ENCODE measurements at regions not wholly inside any gene's neighbourhood (a gene's known extent, or its start where the extent isn't known, plus 50 kb on each side); places are given as distances from the start of the nearest gene placed in this dataset.

DNA sequence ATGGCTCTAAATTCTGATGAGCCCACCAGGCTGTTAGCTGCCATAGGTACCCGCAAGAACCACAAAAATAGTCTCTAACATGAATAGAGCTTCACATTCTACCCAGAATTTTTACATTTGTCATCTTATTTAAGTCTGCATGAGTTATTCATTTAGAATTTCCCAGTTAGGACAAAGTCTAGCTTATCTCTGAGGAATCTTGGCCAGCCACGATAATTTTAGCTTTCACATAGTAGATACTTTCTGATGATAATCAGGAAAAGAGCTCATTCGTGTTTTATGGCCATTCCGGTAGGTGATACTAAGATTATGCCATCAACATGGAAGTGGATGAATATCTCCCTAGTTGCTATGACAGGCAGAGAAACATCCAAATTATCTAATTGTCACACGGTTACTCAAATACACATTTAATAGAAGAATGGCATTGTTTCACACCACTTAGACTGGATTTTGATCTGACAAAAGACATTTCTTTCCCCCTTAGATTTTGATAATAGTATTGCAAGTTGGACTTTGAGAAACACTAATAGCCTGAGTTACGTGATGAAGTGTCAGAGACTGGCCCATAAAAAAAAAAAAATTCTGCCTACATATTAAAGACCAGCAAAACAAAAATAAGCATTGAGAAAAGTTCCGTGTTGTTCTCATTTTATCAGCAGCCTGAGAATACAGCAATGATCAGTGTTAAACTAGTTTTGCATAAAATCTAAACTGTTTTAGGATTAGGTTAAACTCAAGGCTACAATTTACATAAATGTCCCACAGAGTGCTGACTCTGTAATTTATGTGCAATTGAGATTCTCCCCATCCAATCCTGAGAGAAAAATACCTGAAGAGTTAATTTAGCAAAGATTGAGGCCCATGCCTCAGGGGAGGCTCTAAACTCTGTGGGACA, 397.5 kb upstream of the ARID1B start:
- H3K27me3 ChIP-seq: no peaks in the 10 kb centered on the region
- ATAC-seq: no peak
- intact Hi-C loops (cut with DNase I): no loop called here
- no peak overlapping the region for H3K27ac ChIP-seq
- DNase-seq: no peak
- no peaks in the 10 kb centered on the region for H3K9me3 ChIP-seq
- TF ChIP-seq POLR2A (IDR thresholded peaks at IDR 0.05): no peak
- TF ChIP-seq, protein P1, sequence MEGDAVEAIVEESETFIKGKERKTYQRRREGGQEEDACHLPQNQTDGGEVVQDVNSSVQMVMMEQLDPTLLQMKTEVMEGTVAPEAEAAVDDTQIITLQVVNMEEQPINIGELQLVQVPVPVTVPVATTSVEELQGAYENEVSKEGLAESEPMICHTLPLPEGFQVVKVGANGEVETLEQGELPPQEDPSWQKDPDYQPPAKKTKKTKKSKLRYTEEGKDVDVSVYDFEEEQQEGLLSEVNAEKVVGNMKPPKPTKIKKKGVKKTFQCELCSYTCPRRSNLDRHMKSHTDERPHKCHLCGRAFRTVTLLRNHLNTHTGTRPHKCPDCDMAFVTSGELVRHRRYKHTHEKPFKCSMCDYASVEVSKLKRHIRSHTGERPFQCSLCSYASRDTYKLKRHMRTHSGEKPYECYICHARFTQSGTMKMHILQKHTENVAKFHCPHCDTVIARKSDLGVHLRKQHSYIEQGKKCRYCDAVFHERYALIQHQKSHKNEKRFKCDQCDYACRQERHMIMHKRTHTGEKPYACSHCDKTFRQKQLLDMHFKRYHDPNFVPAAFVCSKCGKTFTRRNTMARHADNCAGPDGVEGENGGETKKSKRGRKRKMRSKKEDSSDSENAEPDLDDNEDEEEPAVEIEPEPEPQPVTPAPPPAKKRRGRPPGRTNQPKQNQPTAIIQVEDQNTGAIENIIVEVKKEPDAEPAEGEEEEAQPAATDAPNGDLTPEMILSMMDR (IDR thresholded peaks at IDR 0.05): no peak
- no peak overlapping the region for H3K4me3 ChIP-seq
- no peaks in the 10 kb centered on the region for H3K4me1 ChIP-seq
- WGBS, 2 donors: 64 to 69% methylated on average over 7 of the region's 7 CpGs
- H3K36me3 ChIP-seq (replicated peaks in 1 of 2; ENCODE audit: insufficient read depth in 1 of 2, low read depth in 2 of 2): no peaks in the 10 kb centered on the region

GRCh38 chr6:156378853-156379252, 398.3 kb upstream of the ARID1B start:
- TF ChIP-seq, protein P1 (IDR thresholded peaks at IDR 0.05): no peak
- TF ChIP-seq POLR2A (IDR thresholded peaks at IDR 0.05): no peak
- ATAC-seq (no peak), DNase-seq (no peak)
- WGBS, 2 donors: 64 to 67% methylated on average over 1 of the region's 1 CpG
- no peaks in the 10 kb centered on the region for H3K36me3 ChIP-seq (replicated peaks in 1 of 2; ENCODE audit: insufficient read depth in 1 of 2, low read depth in 2 of 2)
- H3K4me1 ChIP-seq: no peaks in the 10 kb centered on the region
- intact Hi-C loops (cut with DNase I): no loop called here
- no peak overlapping the region for H3K4me3 ChIP-seq
- H3K27ac ChIP-seq: no peak overlapping the region
- no peaks in the 10 kb centered on the region for H3K27me3 ChIP-seq
- no peaks in the 10 kb centered on the region for H3K9me3 ChIP-seq

DNA sequence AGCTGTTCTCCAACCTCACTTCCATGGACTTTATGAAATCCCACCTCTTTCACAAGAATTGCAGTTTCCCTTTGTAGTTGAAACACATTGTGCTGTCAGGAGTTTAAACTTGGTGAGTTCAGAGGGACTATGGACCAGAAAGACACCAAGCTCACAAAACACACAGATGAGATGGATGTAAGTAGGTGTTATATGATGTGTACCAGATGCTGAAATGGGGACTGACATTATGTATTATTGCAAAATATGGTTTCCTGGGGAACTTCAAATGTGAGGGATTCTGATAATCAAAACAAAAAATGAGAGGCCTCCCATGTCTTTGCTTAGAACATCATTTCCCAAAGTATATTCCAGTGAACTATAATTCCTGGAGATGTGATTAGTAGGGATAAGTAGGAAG, 401.1 kb upstream of the ARID1B start:
- Histone ChIP-seq H3K9me3 (no peaks in the 10 kb centered on the region), H3K27ac (no peak overlapping the region), H3K27me3 (no peaks in the 10 kb centered on the region), H3K36me3 (replicated peaks in 1 of 2; ENCODE audit: insufficient read depth in 1 of 2, low read depth in 2 of 2) (no peaks in the 10 kb centered on the region), H3K4me3 (no peak overlapping the region), H3K4me1 (no peaks in the 10 kb centered on the region)
- intact Hi-C loops (cut with DNase I): no loop called here
- DNase-seq (no peak), ATAC-seq (no peak)
- TF ChIP-seq, protein P1 (IDR thresholded peaks at IDR 0.05): no peak
- TF ChIP-seq POLR2A (IDR thresholded peaks at IDR 0.05): no peak

DNA sequence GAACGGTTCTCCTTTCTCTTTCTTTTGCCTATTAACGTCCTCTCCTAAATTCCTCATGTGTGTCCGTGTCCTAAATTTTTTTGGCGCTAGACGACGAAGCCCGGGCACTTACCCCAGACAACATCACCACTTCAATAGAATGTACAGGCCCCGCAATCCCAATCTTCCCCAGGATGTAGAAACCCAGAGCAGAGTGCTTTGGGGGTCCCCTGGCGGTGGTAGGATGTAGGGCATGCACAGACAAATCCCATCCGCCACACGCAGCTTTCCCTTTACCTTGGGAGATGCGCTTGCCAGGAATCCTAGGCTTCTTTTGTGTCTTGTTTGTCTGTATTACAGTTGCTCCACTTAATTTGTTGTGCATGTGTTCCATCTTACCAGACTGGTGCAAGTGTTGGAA, 417.3 kb upstream of the ARID1B start:
- 85 to 89% methylated on average over 11 to 12 of the region's 12 CpGs for WGBS, 2 donors
- H3K4me1 ChIP-seq: no peaks in the 10 kb centered on the region
- no peaks in the 10 kb centered on the region for H3K36me3 ChIP-seq (replicated peaks in 1 of 2; ENCODE audit: insufficient read depth in 1 of 2, low read depth in 2 of 2)
- no peak for TF ChIP-seq POLR2A (IDR thresholded peaks at IDR 0.05)
- TF ChIP-seq, protein P1 (IDR thresholded peaks at IDR 0.05): no peak
- DNase-seq: no peak
- no peaks in the 10 kb centered on the region for H3K9me3 ChIP-seq
- intact Hi-C loops (cut with DNase I): no loop called here
- no peak for ATAC-seq
- H3K27me3 ChIP-seq: no peaks in the 10 kb centered on the region
- H3K27ac ChIP-seq: no peak overlapping the region
- H3K4me3 ChIP-seq: no peak overlapping the region

DNA sequence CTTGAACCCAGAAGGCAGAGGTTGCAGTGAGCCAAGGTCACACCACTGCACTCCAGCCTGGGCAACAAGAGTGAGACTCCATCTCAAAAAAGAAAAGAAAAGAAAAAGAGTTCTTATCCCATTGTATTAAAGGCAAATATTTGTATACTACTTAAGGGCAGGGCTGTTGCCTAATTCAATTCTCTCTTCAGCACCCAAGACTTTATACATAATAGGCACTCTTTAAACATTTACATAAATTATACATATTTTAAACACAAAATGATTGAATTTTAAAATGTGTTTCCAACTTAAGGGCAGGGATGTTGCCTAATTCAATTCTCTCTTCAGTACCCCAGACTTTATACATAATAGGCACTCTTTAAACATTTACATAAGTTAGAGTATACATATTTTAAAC, 424.3 kb upstream of the ARID1B start:
- no peaks in the 10 kb centered on the region for H3K4me1 ChIP-seq
- no peak overlapping the region for H3K27ac ChIP-seq
- ATAC-seq (no peak), DNase-seq (no peak)
- no peak for TF ChIP-seq POLR2A (IDR thresholded peaks at IDR 0.05)
- TF ChIP-seq, protein P1 (IDR thresholded peaks at IDR 0.05): no peak
- H3K27me3 ChIP-seq: no peaks in the 10 kb centered on the region
- no peaks in the 10 kb centered on the region for H3K9me3 ChIP-seq
- intact Hi-C loops (cut with DNase I): no loop called here
- H3K4me3 ChIP-seq: no peak overlapping the region
- H3K36me3 ChIP-seq (replicated peaks in 1 of 2; ENCODE audit: insufficient read depth in 1 of 2, low read depth in 2 of 2): no peaks in the 10 kb centered on the region

Data from body of pancreas (tissue), 4 donors.